Putamen (tissue), 1 donor: ENCODE measurements at regions not wholly inside any gene's neighbourhood (a gene's known extent, or its start where the extent isn't known, plus 50 kb on each side); places are given as distances from the start of the nearest gene placed in this dataset.

Experiments used
- DNase-seq: peaks from one replicate; pipeline ENCODE4 v3.0.0-alpha.2; 2016; ENCODE audit warnings: low spot score

DNA sequence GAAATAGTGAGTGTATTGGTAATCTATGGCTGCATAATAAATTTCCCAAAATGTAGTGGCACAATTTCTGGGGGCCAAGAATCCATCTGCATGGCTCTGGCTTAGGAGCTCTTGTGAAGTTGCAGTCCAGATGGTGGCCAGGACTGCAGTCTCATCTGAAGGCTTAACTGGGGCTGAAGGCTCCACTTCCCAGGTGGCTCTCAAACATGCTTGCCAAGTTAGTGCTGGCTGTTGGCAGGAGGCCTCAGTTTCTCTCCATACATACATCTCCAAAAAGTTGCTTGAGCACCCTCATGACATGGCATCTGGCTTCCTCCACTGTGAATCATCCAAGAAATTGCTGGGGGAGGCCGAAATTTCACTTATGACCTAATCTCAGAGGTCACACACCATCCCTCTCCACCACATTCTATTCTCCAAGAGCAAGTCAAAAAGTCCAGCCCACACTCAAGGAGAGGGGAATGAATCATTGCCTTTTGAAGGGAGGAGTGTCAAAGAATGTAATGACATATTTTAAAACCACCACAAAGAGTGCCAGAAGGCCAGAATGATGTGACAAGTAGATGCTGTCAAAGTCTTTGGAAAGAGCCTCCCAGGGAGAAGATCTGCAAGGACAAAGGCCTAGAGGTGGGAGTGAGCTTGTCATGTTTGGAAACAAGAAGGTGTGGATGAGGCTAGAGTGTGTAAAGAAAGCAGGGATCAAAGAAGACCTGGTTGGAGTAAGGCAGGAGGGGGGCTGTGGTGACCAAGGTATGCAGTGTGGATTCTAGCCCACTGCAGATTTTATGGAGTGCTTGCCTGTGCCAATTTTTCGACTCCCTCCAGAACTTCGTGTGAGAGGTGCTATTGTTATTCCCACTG, 566.2 kb downstream of the MIAT start:
- DNase-seq = no peak

DNA sequence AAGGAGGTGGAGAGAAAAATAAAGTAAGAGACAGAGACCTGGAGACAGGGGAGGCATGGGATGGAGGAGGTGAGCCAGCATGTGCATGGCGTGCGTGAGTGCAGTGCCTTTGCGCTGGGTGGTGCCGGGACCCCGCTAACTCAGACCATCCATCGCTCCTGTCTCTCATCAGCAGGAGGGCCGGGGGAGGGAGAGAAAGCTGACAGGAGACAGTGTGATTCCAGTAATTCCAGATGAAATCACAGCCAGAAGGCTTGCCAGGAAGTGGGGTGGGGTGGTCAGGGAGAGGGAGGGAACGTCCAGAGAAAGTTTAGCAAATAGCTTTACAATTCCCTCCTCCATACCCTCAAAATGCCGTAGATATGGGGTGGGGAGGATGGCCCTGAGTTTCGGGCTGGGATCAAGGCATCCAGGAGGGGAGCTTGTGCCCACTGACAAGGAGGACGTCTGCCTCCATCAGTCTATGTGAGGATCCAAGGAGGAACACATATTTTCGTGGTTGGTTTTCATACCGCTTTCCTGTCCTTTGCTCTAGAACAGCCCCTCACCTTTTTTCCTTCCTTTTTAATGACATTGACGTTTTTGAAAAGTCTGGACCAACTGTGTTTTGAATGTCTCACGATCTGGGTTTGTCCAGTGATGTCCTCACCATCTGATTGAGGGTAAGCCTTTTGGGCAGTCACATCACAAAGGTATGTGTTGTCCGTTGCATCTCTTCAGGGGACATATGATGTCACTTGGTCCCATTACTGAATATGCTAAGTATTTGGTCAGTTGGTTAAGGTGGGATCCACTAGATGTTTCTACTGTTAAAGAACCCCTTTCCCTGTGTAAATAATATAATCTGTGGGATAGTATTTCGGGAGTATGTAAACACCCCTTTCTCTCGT, 567.3 kb downstream of the MIAT start:
- DNase-seq = no peak

DNA sequence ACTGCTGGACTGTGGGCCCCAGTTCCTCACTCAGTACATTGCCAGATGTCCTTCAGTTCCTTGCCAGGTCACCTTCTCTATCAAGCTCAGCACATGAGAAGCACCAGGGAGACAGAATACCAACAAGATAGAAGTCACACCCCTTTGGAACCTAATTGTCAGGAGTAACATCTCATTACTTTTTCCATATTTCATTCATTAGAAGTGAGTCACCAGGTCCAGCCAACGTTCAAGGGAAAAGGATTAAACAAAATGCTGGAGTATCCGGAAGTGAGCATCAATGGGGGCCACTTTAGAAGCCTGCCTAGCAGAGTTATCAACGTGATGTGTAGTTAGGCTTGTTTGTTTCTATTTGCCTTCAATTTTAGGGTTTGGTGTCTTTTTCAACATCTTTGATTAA, 569.3 kb downstream of the MIAT start:
- no peak for DNase-seq

- DNase-seq = no peak
Observed at GRCh38 chr22:27228771-27229170, 571.4 kb downstream of the MIAT start.

GRCh38 chr22:27230189-27230588, 571.4 kb downstream of the MN1 start:
- no peak for DNase-seq

DNA sequence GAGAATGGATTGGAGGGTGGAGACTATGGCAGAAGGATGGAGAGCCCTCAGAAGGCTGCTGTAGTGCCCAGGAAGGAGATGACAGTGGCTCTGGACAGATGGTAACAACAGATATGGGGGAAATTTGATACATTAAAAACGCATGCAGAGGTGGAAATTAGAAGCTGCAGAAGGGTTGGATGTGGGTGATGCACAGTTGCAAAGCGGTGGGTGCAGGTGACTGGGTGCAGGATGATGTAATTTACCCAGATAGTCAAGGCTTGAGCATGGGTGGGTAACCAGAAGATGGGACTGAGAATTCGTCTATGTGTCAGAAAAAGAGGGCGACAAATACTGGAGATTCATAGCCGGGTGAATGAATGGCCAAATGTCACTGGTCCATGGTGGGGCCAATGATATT, 570.3 kb downstream of the MN1 start:
- DNase-seq = no peak

- no peak for DNase-seq
Observed at GRCh38 chr22:27232077-27232476, 569.5 kb downstream of the MN1 start.

GRCh38 chr22:27237080-27237741, 564.3 kb downstream of the MN1 start:
- DNase-seq = no peak

DNA sequence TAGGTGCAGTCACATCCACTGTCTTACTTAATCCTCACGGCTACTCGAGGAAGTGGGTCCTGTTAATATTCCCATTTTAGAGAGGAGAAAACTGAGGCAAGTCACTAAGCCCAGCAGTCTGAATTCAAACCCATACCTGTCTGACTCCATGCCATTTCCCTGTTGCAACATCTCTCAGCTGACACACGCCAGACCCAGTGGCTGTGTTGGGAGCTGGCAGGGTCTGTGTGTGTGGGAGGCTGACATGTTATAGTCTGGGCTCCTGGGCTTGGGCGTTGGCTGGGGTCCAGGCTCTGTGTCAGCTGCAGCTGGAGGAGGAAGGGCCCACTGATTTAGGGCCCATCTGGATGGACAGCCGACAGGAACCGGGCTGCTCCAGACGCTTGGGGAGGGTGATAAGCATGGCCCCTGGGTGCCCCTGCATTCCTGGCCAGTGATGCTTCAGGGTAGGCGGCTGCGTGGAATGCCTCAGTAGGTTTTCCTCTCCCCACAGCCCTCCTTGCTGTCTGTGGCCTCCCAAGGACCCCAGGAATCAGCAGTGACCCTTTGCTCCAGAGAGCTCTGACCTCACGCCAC, 562.5 kb downstream of the MN1 start:
- DNase-seq = no peak

DNA sequence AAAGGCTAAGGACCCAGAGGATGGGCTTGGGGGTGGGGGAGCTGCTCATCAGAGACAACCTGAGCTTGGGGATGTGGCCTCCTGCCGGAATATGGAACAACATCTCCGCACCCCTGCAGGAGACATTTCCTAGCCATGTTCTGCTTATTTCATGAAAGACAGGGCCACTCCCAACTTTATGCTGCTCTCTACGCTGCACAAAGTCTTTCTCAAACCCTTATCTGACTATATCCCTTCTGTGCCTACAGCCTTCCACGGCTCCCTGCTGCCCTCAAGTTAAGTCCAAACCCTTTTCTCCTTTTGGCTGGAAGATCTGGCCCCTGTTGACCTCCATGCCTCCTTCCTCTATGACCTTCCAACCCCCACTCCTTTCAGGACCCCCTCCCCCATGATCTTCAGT, 562.0 kb downstream of the MN1 start:
- DNase-seq = no peak

GRCh38 chr22:27240298-27241075, 561.1 kb downstream of the MN1 start:
- no peak for DNase-seq

DNA sequence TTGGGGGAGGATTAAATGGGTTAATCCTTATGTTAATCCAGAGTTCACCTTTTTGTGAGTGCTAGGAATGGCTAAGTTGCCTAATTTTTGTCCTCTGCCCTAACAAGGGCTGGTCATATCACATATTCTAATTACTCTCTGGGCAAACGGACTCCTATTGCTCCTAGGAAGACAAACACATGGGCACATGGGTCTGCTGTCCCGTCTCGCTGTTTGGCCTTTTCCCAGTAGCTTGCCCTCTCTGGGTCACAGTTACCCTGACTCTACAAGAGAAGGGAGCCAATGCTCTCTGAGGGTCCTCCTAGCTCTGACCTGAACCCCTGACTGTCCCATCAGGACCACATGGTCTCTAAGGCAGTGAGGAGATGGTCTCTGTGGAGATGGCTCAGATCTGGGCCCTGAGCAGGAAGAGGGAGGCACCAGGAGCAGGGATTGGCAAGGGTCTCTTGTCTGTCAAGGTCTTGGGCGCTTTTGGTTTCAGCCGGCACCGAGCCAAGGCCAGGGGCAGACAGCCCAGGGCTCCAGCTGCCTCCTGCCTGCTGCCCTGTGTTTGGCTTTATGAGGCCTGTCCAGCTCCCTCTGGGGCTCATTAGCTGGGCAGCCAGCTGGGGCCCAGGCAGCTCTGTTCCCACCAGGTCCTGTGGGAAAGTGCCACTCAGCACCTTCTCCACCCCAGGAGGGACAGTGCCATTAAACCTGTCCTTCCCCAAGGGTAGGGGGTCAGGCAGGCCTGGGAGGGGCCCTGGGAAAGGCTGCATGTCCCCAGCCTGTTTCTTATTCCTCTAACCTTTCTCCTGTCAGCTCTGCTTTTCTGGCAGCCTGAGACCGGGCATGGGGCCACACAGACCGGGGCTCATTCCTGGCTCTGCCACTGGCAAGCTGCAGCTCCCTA, 559.9 kb downstream of the MN1 start:
- no peak for DNase-seq

DNA sequence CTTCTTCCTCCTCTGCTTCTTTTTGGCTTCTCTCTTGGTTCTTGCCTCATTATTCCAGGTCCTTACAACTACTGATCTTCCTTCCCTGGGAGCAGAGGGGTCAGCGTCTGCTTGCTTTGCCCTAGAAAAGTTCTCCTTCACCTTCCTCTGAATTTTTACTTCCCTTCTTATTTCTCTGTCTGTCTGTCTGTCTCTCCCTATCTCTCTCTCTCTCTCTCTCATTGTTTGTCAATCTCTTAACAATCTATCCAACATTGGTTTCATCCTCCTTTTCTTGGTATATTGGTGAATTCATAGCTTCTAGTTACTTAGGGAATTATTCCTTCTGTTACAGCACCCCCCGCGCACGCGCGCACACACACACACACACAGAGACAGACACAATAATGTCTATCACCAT, 559.1 kb downstream of the MN1 start:
- no peak for DNase-seq

DNA sequence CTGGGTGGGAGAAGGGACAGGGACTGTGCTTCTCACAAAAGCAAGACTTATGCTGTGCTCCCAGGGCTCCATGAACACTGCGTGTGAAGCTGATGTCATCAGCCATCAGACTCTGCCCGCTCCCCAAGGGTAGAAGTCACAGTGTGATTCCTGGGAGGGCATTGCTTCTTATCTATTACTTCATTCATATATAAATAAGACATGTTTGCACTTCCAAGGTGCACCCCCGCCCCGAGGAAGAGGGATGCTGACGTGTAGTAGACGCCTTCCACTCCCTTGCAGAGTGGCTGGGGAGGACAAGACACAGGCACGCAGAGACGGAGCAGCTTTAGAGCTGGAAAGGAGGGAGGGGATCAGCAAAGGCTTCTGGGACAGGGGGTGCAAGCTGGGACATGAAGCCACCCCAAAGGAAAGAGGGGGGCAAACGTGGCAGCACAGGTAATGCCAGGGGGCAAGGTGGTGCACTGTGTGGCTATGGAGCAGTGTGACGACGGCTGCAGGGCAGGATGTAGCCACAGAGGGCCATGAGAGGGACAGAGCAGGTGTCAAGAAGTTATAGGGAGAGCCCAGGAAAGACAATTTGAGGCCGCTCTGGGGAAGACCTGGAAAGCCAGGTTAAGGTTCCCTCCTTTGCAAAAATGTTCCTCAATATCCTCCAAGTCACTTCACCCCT, 558.5 kb downstream of the MN1 start:
- DNase-seq = no peak

DNA sequence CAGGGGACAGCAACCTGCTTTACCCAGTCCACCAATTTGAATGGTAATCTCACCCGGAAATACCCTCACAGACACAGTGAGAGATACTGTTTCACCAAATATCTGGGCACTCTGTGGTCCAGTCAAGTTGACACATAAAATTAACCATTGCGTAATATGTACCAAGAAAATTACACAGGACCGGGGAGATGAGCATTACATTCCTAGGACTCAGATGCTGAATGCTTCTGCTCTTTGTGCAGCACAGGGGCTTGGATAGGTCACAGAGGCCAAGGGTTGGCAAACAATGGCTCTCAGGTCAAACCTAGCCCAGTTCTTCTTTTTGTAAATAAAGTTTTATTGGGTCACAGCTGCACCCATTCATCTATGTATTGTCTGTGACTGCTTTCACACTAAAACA, 557.2 kb downstream of the MN1 start:
- no peak for DNase-seq

- no peak for DNase-seq
Observed at GRCh38 chr22:27245056-27245455, 556.5 kb downstream of the MN1 start.

DNA sequence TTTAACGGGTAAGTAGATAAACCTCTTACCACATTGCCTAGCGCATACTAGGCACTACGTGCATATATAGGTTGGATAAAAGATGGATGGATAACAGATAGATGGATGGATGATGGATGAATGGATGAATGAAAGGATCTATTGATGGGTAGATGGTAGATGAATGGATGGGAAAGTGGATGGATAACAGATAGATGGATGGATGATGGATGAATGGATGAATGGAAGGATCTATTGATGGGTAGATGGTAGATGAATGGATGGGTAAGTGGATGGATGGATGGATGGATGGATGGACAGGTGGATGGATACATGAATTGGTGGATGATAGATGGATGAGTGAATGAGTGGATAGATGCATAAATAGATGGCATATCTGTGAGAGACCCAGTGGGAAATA, 555.0 kb downstream of the MN1 start:
- DNase-seq = no peak

DNA sequence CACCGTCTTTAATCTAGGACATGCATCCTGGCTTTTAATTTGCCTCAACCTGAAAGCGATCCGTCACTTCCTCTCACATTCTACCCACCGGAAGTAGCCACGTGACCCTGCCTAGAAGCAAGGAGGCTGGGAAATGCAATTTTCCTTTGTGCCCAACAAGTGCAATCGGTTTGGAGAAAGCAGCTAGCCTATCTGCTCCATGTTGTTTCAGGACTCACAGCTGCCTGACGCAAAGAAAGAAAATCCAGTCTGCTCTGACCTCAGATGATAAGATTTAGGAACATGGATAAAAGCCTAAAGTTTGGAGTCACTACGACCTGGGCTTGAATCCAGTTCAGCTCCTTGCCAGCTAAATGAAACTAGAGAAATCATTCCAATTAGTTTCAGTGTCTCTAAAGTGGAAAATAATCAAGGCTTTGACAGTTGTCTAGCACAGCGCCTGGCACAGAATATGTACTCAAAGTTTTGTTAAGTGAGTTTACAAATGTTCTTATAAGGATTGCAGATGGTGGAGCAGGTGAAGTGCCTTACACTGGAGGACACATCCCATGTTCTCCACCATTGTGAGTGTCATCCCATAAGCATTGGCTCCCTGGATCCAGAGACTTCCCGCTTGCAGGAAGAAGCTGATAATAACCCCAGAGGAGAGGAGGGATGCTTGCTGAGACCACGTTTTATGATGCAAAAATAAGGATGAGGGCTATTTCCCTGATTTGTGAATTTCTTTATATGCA, 553.7 kb downstream of the MN1 start:
- DNase-seq = no peak

GRCh38 chr22:27250418-27250817, 551.1 kb downstream of the MN1 start:
- no peak for DNase-seq
